ENCODE measurements at regions not wholly inside any gene's neighbourhood (a gene's known extent, or its start where the extent isn't known, plus 50 kb on each side); places are given as distances from the start of the nearest gene placed in this dataset.
A peak's percentile ranks its signal among the peaks of the same experiment; 100 is the strongest.

DNA sequence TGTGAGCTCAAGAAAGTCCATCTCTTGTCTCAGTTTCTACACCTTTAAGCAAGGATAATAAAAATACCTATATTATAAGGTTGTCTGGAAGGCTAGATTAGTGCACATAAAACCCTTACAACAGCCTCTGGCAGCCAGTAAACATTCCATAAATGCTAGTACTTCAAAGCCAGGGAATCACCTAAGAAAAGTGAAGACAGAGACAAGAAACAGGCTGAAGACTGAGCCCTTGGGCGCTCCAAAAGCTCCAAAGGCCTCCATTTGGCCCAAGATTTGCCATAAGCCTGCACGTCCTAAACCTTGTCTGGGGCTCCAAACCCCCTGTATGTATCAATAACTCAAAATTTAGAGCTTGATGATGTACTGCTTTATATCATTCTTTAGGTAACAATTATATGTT, 52.2 kb upstream of the AKIP1 start:
- WGBS, 2 donors: 82 to 91% methylated on average over 2 of the region's 2 CpGs
- TF ChIP-seq POLR2A (IDR thresholded peaks at IDR 0.05): no peak
- TF ChIP-seq EP300 (IDR thresholded peaks at IDR 0.05): no peak
- TF ChIP-seq POLR2AphosphoS5 (IDR thresholded peaks at IDR 0.05): no peak
- TF ChIP-seq, protein P1, sequence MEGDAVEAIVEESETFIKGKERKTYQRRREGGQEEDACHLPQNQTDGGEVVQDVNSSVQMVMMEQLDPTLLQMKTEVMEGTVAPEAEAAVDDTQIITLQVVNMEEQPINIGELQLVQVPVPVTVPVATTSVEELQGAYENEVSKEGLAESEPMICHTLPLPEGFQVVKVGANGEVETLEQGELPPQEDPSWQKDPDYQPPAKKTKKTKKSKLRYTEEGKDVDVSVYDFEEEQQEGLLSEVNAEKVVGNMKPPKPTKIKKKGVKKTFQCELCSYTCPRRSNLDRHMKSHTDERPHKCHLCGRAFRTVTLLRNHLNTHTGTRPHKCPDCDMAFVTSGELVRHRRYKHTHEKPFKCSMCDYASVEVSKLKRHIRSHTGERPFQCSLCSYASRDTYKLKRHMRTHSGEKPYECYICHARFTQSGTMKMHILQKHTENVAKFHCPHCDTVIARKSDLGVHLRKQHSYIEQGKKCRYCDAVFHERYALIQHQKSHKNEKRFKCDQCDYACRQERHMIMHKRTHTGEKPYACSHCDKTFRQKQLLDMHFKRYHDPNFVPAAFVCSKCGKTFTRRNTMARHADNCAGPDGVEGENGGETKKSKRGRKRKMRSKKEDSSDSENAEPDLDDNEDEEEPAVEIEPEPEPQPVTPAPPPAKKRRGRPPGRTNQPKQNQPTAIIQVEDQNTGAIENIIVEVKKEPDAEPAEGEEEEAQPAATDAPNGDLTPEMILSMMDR (IDR thresholded peaks at IDR 0.05): no peak
- intact Hi-C loops (cut with DNase I): loop anchor here (5.0 kb wide), 1 partner anchor 37 kb away; no protein-coding TSS in a partner anchor
- Histone ChIP-seq H3K4me3 (no peak overlapping the region), H3K9me3 (no peaks in the 10 kb centered on the region), H3K4me1 (peaks cover 0 to 20% (median 9%) of the 10 kb centered on the region in 4 donors), H3K27me3 (no peaks in the 10 kb centered on the region), H3K36me3 (no peaks in the 10 kb centered on the region), H3K27ac (peak overlapping the region in 1 of 4 donors; percentile 56)
- DNase-seq: no peak

Small RNA genes lying in the stretch of these regions (small RNA-seq; reads per million reads assigned to genes)
- 0 reads per million in 3 donors for gene RNA5SP330

Measured in sigmoid colon (tissue), 6 donors.